Ecto neural progenitor cell (in vitro differentiated cells): ENCODE measurements at regions not wholly inside any gene's neighbourhood (a gene's known extent, or its start where the extent isn't known, plus 50 kb on each side); places are given as distances from the start of the nearest gene placed in this dataset.
"Not testable (repeated sequence)": the region's sequence is repeated elsewhere in the genome, so short reads cannot be mapped to it uniquely, and the experiment has no call there.

Experiments used
- DNase-seq: peaks from one replicate; pipeline ENCODE4 v3.0.0-alpha.2; 2018; ENCODE audit warnings: low spot score

DNA sequence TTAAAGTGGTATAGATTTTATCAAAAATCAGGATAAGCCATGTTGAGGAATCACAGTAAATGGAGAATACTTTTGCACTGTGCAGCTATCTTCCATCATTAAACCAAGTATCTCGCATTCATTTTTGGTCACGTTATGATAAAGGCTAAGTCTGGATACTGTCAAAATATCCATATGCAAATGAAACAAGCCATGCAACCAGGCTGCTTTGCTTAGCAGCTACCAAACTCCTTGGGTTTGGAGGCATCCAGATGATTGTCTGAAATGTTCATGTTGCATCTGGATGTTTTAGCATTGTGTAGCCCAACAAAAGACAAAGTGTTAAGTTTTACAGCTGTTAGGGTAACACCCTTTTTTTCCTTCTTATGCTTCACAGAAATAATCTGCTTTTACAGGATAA, 322.9 kb upstream of the MDFIC2 start:
- DNase-seq, result no peak

DNA sequence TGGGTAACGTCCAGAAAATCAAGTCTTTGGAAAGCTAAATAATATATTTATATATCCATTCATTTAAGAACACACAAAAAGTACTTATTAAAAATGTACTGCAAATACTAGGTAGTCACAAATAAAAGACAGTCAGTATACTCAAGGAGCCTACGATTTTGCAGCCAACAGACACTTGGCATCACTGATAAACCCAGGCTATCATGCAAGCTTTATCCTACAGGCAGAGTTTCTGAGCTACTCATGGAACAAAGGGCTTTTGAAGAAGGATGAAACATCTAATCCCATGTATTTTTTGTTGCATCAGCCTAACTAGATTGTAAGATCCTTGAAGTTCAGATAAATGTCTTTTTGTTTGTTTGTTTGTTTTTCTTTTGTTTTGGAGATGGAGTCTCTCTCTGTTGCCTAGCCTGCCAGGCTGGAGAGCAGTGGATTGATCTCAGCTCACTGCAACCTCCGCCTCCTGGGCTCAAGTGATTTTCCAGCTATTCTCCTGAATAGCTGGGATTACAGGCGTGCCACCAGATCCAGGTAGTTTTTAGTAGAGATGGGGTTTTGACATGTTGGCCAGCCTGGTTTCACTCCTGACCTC, 319.4 kb upstream of the MDFIC2 start:
- DNase-seq, result no peak

DNA sequence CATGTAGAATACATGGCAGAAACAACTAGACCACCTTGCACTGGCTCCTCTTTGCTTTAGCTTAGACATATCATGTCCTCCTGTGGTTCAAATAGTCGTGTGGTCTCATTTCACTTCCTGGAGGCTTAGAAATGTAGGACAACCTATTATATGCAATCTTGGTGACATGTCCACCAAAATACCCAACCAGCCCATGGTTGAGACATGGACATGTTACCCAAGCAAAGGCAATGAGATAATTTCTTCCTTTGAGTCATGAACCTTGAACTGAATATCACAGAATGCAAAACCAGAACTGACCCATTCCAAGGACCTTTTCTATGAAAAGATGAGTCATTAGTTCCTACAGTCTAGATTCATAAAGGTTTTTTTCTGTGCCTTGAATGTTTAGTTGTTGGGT, 309.0 kb upstream of the MDFIC2 start:
- no peak for DNase-seq

DNA sequence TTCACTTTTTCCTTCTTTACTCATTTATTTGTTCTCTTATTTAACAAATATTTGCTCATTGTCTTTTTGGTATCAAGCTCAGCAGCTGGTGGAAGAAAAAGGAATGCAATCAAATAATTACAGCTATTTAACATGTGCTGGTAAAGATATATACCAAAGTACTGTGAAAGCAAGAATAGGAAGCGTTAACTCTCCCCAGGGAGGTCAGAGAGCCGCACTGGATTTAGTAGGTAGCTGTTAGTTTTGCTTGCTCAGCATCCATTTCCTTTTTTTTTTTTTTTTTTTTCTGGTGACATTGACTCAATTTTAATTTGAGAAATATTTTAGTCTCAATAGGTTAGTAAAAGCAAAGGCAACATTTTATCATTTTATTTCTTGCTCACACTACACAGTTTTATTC, 308.5 kb upstream of the MDFIC2 start:
- DNase-seq, result no peak

DNA sequence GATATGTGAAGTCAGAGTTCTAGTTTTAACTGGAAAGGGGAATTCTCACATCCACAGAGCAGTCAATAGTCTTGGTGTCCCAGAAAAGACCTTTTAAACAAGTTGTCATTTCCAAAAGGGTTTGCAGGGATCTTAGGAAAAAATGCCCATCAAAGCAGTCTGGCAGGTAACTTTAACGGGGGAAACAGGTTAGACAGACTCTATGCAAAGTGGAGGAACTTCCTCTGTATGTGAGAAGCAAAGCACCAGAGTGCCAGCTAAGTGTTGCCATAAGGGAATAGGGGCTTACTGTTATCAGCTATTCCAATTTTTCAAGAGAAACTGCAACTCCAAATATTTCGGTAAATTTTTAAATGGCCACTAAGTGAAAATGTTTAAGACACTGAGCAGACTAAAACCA, 307.9 kb upstream of the MDFIC2 start:
- DNase-seq, result no peak

DNA sequence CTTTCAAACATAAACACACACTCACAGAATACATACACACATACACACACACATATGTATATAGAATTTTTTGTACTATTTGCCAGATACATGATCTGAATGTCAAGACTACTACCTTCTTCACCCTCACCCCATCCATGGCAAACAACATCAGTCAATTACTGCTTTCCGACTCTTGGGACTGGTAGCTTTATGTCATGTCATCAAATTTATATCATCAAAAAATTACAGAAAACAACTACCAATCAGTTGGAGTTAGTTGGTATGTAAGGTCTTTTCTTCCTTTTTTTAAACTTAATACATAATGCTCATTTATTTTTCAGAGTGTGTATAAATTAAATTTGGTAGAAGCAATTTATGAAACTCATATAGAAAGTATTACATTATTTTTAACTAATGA, 305.7 kb upstream of the MDFIC2 start:
- no peak for DNase-seq

DNA sequence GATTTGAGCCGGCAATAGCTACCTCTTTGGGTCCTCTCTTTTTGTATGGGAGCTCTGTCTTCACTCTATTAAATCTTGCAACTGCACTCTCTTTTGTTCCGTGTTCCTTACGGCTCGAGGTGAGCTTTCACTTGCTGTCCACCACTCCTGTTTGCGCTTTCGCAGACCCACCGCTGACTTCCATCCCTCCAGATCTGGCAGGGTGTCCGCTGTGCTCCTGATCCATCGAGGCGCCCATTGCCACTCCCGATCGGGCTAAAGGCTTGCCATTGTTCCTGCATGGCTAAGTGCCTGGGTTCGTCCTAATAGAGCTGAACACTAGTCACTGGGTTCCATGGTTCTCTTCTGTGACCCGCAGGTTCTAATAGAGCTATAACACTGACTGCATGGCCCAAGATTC, 304.9 kb upstream of the MDFIC2 start:
- not testable (repeated sequence) for DNase-seq

DNA sequence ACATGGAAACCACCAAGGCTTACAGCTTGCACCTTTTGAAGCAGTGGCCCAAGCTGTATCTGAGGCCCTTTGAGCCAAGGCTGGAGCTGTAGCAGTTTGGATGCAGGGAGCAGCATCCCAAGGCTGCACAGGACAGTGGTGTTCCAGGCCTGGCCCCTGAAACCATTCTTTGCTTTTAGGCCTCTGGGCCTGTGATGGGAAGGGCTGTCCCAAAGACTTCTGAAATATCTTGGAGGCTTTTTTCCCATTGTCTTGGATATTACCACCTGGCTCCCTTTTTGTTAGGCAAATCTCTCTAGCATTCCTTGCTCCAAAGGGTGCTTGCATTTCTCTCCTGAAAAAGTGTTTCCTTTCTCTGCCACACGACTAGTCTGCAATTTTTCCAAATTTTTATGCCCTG, 302.8 kb upstream of the MDFIC2 start:
- DNase-seq, result no peak

DNA sequence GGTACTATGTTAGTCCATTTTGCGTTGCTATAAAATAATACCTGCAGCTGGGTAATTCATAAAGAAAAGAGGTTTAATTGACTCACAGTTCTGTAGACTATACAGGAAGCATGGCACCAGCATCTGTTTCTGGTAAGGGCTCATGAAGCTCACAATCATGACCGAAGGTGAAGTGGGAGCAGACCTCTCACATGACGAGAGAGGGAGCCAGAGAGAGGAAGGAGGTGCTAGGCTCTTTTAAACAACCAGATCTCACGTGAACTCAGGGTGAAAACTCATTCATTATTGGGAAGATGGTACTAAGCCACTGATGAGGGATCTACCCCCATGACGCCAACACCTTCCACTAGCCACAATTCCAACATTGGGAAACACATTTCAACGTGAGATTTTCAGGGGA, 301.7 kb upstream of the MDFIC2 start:
- no peak for DNase-seq

DNA sequence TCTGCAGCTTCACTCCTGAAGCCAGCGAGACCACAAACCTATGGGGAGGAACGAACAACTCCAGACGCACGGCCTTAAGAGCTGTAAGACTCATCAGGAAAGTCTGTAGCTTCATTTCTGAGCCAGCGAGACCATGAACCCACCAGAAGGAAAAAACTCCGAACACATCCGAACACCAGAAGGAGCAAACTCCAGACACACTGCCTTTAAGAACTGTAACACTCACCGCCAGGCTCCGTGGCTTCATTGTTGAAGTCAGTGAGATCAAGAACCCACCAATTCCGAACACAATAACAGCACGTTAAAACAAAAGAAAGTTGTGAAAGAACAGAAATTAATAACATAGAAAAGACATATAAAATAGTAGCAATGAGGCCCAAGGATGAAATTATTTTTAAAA, 300.5 kb upstream of the MDFIC2 start:
- DNase-seq, result no peak

DNA sequence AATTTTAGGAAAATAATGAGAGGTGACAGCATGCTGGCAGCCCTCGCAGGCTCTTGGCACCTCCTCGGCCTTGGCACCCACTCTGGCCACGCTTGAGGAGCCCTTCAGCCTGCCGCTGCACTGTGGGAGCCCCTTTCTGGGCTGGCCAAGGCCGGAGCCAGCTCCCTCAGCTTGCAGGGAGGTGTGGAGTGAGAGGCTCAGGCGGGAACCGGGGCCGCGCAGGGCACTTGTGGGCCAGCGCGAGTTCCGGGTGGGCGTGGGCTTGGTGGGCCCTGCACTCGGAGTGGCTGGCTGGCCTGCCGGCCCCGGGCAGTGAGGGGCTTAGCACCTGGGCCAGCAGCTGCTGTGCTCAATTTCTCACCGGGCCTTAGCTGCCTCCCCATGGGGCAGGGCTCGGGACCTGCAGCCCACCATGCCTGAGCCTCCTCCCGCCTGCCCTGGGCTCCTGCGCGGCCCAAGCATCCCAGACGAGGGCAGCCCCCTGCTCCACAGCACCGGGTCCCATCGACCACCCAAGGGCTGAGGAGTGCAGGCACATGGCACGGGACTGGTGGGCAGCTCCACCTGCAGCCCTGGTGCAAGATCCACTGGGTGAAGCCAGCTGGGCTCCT, 299.3 kb upstream of the MDFIC2 start:
- DNase-seq, result not testable (repeated sequence)

DNA sequence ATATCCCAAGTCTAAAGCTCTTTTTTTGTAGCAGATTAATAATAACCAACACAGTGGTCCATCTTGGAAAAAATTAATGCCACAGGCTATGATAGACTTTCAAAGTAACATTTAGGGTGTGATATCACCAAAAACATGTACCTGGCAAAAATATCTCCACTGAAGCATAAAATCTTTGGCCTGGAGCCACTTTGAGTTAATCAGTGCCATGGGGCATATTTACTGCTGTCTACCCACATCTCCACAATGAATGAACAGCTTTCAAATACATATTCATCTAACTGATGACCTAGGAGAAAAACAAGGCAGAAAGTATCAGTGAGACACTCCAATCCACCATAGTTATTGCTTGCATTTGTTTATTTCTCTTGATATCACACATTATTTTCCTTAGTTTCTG, 296.0 kb upstream of the MDFIC2 start:
- DNase-seq, result no peak

DNA sequence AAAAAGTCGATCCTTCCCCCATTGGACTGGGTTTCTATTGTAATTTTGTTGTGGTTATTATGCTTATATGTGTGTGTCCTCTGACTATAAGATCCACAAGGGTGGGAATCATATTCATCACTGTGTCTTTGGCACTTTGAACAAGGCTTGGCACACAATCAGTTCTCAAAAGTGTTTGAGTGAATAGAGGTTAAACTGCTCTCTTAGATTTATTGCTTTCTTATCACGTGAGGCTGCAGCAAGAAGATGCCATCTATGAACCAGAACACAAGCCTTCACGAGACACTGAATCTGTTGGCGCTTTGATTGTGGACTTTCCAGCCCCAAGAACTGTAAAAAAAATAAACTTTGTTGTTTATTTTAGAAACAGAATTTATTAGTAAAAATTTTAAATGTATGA, 295.0 kb upstream of the MDFIC2 start:
- no peak for DNase-seq

DNA sequence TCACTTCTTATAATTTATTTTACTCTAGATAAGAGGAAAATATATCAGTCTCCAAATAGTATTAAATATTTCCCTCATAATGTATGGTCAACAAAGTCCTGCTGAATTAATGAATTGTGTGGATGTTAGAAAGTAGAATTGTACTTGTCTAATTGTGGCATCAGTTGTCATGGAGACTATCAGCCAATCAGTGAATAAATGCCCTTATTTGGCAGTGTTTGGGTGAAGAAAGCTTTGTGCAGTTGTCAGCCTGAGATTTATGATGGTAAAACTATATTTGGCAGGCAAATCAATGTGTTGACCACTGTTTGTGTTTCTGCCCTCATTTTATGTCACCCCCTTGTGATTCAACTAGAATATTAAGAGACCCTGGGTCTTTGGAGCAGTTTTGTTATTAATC, 293.6 kb upstream of the MDFIC2 start:
- DNase-seq, result no peak

DNA sequence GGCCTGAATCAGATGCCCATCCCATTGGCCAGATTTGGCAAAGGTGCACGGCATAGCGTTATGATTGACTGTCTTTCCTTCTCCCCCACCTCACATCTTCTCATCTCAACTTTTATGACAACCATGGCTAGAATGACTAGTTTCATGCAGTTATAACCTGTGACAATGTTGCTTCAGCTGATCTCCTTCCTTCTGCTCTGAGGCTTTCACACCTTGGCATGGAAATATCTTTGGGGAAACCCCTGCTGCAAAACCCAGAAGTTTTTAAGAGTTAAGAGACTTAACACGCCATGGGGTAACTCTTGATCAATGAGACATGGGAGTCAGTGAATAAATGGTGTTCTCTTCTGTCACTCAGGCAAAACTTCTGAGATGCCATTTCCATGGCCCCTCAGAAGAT, 290.7 kb upstream of the MDFIC2 start:
- DNase-seq, result no peak

DNA sequence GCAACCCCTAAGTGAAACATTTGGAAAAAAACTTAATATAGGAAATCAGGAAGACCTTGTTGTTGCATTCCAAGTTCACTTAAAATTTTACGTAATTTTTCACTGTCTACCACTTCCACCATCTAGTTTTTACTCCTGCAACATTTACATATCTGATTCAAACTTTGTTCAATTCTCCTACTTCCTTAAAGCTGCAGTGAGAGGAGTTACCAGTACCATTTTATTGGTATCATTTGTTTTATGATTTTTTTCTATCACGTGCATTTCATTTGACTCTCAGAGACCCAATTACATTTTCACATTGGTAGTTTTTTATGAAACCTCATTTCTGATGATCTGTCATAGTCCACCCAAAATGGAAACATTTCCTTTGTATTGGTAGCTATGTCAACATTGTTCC, 284.9 kb upstream of the MDFIC2 start:
- DNase-seq, result no peak

DNA sequence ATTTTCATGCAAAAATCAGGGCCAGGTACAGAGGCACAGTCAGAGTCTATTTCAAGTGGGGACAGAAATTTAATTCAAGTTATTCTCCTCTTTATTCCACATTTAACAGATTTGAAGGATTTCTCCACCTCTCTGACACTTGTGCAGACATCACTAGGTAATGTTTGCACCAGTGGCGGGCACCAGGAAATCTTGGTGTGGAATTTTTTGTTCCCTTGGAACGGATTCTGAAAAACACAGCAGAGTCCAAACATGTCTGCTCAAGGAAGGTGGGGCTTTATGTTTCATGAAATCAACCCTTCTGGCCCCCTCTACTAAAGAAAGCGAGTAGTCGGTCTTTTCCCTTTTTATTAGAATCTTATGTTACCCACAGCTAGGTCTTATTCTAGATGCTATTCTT, 271.2 kb upstream of the MDFIC2 start:
- DNase-seq, result no peak

DNA sequence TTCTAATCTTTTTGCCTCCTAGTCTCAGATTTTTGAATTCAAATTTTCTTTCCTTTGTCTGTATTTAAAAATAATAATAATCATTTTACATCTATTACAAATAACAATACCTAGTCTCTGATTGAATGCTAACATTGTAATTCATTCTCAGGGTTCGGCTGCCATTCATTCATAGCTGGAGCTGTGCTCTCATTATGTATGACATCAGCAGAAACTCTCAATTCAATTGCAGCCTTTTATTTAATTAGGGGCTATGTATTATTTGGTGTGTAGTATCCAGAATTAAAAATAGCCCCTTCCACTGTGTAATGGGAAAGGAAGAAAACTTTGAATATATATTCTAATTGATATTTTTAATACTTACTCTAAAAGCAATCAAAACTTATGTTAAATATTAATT, 270.4 kb upstream of the MDFIC2 start:
- DNase-seq, result no peak

DNA sequence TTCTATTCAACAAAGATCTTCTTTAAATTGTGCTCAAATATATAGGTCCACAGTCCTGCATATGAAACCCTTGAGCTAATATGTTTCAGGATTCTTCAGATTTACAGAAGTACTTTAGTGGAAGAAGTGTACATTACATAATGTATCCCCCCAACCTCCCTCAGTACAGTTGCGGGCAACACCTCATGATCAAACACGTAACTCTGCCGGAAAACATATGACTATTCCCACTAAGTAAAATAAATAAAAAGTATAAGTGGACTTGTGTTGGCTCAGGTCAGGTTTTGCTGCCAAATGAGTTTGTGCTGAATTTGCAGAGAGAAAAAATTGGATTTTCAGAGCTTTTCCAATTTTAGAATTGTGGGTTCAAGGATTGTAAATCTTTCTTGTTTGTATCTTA, 267.6 kb upstream of the MDFIC2 start:
- no peak for DNase-seq

DNA sequence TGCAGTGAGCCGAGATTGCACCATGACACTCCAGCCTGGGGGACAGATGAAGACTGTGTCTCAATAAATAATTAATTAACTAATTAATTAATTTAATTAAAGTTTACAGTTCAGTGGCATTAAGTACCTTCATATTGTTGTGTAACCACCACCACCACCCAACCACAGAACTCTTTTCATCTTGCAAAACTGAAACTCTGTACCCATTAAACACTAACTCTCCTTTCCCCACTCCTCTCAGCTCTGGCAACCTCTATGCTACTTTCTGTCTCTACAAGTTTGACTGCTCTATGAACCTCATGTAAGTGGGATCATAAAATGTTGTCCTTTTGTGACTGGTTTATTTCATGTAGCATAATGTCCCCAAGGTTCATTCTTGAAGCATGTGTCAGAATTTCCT, 259.3 kb upstream of the MDFIC2 start:
- DNase-seq, result no peak

DNA sequence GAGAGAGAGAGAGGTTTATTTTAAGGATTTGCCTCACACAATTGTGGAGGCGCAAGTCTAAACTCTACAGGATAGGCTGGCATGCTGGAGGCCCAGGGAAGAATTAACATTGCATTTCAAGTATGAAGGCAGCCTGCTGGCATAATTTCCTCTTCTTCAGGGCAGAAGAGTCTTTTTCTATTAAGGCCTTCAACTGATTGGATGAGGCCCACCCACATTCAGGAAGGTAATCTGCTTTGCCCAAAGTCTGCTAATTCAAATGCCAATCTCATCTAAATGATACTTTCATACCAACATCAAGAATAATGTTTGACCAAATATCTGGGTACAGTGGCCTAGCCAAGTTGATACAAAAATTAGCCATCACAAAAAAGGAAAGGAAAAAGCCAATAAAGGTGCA, 258.1 kb upstream of the MDFIC2 start:
- no peak for DNase-seq

DNA sequence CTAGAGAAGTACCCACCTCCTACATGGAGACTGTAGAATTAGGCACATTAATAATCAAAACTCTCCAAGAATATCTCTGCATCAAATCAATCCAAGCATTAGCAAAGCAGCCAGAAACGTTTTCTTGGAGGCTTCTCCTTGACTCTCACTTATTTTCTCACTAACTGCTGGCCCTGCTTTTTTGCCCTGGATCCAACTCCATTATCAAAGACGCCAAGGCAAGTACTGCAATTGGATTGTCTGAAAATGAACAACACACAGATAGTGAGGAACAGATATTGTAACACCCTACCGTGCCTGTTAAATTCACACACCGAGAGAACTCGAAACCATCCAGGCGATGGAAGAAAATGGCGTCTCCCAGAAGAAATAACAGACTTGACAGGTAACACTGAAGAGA, 256.2 kb upstream of the MDFIC2 start:
- DNase-seq, result no peak

DNA sequence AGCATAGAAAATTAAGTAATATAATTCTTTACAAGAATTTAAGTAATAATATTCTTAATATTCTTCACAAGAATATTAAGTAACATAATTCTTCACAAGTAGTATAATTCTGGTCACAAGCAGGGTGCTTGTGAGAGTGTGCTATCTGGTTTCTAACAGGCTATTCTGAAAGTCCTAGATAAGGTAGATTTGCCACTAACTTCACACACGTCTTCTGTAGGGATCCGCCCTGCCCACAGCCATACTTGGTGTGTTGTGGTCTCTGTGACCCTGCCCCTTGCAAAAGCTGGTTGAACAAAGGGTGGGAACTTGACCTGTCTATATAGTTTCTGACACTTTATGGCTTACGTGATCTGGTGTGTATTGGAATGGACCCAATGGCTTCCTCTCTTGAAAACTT, 253.4 kb upstream of the MDFIC2 start:
- no peak for DNase-seq

DNA sequence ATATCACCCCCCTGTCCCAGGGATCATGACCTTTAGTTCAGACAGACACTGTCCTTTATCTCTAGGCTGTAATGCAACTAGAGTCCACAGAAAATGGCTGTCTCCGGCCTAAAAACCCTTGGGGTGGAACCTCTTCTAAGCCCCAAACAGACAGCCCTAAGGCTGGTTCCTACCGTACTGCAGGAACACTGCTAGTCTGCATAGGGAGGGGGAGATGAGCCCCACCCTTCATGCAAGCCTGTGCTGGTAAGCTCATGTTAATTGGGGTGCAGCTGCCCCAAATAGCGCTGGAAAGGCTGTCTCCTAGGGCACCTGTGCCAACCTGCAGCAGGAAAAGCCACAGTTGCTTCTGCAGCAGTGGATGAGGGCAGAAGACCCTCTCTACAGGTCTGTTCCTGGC, 252.1 kb upstream of the MDFIC2 start:
- DNase-seq, result no peak

DNA sequence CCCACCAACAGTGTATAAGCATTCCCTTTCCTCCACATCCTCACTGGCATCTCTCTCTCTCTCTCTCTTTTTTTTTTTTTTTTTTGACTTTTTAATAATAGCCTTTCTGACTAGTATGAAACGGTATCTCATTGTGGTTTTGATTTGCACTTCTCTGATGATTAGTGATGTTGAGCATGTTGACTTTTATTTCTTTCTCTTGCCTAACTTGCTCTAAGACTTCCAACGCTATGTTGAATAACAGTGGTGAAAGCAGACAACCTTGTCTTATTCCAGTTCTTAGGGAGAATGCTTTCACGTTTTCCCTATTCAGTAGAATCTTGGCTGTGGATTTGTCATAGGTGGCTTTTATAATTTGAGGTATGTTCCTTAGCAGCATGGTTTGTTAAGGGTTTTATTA, 249.4 kb upstream of the MDFIC2 start:
- no peak for DNase-seq
